ENCODE measurements at regions not wholly inside any gene's neighbourhood (a gene's known extent, or its start where the extent isn't known, plus 50 kb on each side); places are given as distances from the start of the nearest gene placed in this dataset.

DNA sequence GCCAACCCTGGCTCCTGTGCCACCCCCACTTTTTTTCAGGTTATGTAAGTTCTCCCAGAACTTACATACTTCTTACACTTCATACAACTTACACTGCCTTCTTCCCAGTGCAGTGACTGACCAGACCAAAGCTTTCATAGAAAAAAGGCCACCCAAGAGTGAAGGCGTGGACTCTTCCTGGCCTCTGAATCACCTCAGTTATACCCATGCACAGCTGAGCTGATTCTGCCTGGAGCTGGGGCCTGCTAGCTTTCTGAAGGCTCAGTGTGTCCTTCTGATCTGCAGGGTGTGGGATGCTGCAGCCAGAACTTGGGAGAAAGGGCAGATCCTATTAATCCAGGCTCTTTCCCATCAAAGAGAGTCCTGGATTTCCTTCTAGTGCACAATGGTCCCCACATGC lies 216.1 kb downstream of the TTC32 start:
- Histone ChIP-seq H3K27me3 (ENCODE audit: insufficient read depth, insufficient read length) (no peaks in the 10 kb centered on the region), H3K9ac (ENCODE audit: insufficient read length, low read depth) (no peak overlapping the region)
- no peak for DNase-seq (ENCODE audit: low read depth, low spot score)

DNA sequence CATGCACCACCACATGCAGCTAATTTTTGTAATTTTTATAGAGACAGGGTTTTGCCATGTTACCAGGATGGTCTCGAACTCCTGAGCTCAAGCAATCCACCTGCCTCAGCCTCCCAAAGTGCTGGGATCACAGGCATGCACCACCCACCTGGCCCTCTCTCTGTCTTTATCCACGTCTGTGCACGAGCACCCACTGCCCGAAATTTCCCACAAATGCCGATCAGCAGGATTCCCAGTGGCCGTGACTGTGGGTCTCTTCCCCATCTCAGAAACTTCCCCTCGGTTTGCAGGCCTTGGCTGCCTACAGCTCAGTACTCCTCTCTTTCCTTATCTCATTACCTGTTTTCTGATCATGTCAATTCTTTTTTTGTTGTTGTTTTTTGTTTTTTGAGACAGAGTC lies 217.3 kb downstream of the TTC32 start:
- no peak overlapping the region for H3K4me3 ChIP-seq (ENCODE audit: insufficient read length, low read depth)
- TF ChIP-seq SUZ12 (IDR thresholded peaks at IDR 0.05; ENCODE audit: extremely low read depth, insufficient read depth, insufficient read length) (no peak), ZNF274 (IDR thresholded peaks at IDR 0.05; ENCODE audit: low read depth, low read length) (no peak), YY1 (IDR thresholded peaks at IDR 0.05; ENCODE audit: insufficient read depth, insufficient read length) (no peak)
- H3K36me3 ChIP-seq (ENCODE audit: insufficient read depth, insufficient read length, low read length) = no peaks in the 10 kb centered on the region
- H3K27me3 ChIP-seq (ENCODE audit: insufficient read depth, insufficient read length) = no peaks in the 10 kb centered on the region
- DNase-seq (ENCODE audit: low read depth, low spot score) = no peak
- H3K9me3 ChIP-seq (ENCODE audit: insufficient read depth, low read length) = no peaks in the 10 kb centered on the region
- no peak overlapping the region for H3K9ac ChIP-seq (ENCODE audit: insufficient read length, low read depth)
- H3K4me1 ChIP-seq (ENCODE audit: insufficient read depth, insufficient read length) = no peaks in the 10 kb centered on the region

More for the DNA sequence above, 216.1 kb downstream of the TTC32 start:
- H3K9me3 ChIP-seq (ENCODE audit: insufficient read depth, low read length) = no peaks in the 10 kb centered on the region
- no peaks in the 10 kb centered on the region for H3K36me3 ChIP-seq (ENCODE audit: insufficient read depth, insufficient read length, low read length)
- H3K4me1 ChIP-seq (ENCODE audit: insufficient read depth, insufficient read length) = no peaks in the 10 kb centered on the region
- TF ChIP-seq SUZ12 (IDR thresholded peaks at IDR 0.05; ENCODE audit: extremely low read depth, insufficient read depth, insufficient read length) = no peak
- TF ChIP-seq YY1 (IDR thresholded peaks at IDR 0.05; ENCODE audit: insufficient read depth, insufficient read length) = no peak
- no peak for TF ChIP-seq ZNF274 (IDR thresholded peaks at IDR 0.05; ENCODE audit: low read depth, low read length)
- H3K4me3 ChIP-seq (ENCODE audit: insufficient read length, low read depth) = no peak overlapping the region

DNA sequence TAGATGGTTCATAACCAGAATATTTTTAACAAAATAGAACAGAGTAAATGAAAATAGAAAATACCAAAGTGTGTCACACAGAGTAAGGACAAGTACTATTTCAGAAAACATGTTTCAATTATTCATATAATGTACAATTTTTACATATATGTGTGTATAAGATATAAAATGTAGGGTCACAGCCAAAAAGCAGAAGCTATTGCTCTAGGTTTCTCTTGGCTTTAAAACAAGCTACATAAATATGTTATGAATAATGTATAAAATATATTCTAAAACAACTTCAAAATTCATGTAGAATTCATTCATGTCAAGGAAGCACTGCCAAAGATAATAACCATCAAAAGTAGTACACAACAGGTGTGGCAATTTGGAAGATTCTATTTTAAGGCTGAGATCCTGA lies 218.2 kb downstream of the TTC32 start:
- H3K36me3 ChIP-seq (ENCODE audit: insufficient read depth, insufficient read length, low read length) = no peaks in the 10 kb centered on the region
- H3K4me1 ChIP-seq (ENCODE audit: insufficient read depth, insufficient read length) = no peaks in the 10 kb centered on the region
- H3K9ac ChIP-seq (ENCODE audit: insufficient read length, low read depth) = no peak overlapping the region
- DNase-seq (ENCODE audit: low read depth, low spot score) = no peak
- TF ChIP-seq ZNF274 (IDR thresholded peaks at IDR 0.05; ENCODE audit: low read depth, low read length) (no peak), SUZ12 (IDR thresholded peaks at IDR 0.05; ENCODE audit: extremely low read depth, insufficient read depth, insufficient read length) (no peak), YY1 (IDR thresholded peaks at IDR 0.05; ENCODE audit: insufficient read depth, insufficient read length) (no peak)
- no peak overlapping the region for H3K4me3 ChIP-seq (ENCODE audit: insufficient read length, low read depth)
- no peaks in the 10 kb centered on the region for H3K9me3 ChIP-seq (ENCODE audit: insufficient read depth, low read length)
- H3K27me3 ChIP-seq (ENCODE audit: insufficient read depth, insufficient read length) = no peaks in the 10 kb centered on the region

- Histone ChIP-seq H3K4me3 (ENCODE audit: insufficient read length, low read depth) (no peak overlapping the region), H3K9ac (ENCODE audit: insufficient read length, low read depth) (no peak overlapping the region), H3K36me3 (ENCODE audit: insufficient read depth, insufficient read length, low read length) (no peaks in the 10 kb centered on the region), H3K27me3 (ENCODE audit: insufficient read depth, insufficient read length) (no peaks in the 10 kb centered on the region), H3K9me3 (ENCODE audit: insufficient read depth, low read length) (no peaks in the 10 kb centered on the region), H3K4me1 (ENCODE audit: insufficient read depth, insufficient read length) (no peaks in the 10 kb centered on the region)
- TF ChIP-seq ZNF274 (IDR thresholded peaks at IDR 0.05; ENCODE audit: low read depth, low read length) (no peak), SUZ12 (IDR thresholded peaks at IDR 0.05; ENCODE audit: extremely low read depth, insufficient read depth, insufficient read length) (no peak), YY1 (IDR thresholded peaks at IDR 0.05; ENCODE audit: insufficient read depth, insufficient read length) (no peak)
- no peak for DNase-seq (ENCODE audit: low read depth, low spot score)
Observed at GRCh38 chr2:19682493-19682892, 219.3 kb downstream of the TTC32 start.

DNA sequence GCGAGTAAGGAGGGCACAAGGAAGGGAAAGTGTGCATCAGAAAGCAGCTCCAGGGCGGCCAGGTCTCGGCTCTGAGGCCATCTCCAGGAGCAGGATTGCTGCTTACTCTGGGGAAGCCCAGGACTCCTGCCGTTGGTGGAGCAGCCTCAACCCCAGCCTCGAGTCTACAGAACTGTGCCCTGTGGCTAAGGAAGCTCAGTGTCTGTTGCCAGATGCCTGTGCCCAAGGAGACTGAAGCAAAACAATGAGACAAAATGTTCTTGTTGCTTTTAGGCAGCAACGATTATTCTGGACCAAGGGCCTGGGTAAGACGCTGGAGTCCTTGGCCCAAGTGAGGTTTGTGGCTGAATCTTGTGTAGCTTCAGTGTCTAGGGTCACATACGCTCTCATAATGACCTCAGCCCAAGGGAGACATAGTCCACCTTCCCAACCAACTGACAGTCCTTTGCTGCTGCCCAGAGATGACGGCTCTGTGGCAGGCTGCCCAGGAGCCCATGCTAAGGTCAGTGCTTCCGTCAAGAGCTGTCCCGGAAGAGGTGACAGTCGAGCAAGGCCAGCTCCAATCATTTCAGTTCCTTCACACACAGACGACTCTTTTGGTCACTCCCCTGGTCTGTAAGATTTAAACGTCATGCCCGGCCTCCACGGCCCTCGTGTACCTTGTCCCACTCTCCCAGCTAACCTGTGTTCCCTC lies 223.8 kb downstream of the TTC32 start:
- no peak for DNase-seq (ENCODE audit: low read depth, low spot score)
- H3K9me3 ChIP-seq (ENCODE audit: insufficient read depth, low read length) = no peaks in the 10 kb centered on the region
- no peaks in the 10 kb centered on the region for H3K27me3 ChIP-seq (ENCODE audit: insufficient read depth, insufficient read length)
- no peaks in the 10 kb centered on the region for H3K4me1 ChIP-seq (ENCODE audit: insufficient read depth, insufficient read length)
- no peak overlapping the region for H3K9ac ChIP-seq (ENCODE audit: insufficient read length, low read depth)
- H3K4me3 ChIP-seq (ENCODE audit: insufficient read length, low read depth) = no peak overlapping the region
- TF ChIP-seq SUZ12 (IDR thresholded peaks at IDR 0.05; ENCODE audit: extremely low read depth, insufficient read depth, insufficient read length) = no peak
- no peak for TF ChIP-seq ZNF274 (IDR thresholded peaks at IDR 0.05; ENCODE audit: low read depth, low read length)
- TF ChIP-seq YY1 (IDR thresholded peaks at IDR 0.05; ENCODE audit: insufficient read depth, insufficient read length) = no peak
- no peaks in the 10 kb centered on the region for H3K36me3 ChIP-seq (ENCODE audit: insufficient read depth, insufficient read length, low read length)

DNA sequence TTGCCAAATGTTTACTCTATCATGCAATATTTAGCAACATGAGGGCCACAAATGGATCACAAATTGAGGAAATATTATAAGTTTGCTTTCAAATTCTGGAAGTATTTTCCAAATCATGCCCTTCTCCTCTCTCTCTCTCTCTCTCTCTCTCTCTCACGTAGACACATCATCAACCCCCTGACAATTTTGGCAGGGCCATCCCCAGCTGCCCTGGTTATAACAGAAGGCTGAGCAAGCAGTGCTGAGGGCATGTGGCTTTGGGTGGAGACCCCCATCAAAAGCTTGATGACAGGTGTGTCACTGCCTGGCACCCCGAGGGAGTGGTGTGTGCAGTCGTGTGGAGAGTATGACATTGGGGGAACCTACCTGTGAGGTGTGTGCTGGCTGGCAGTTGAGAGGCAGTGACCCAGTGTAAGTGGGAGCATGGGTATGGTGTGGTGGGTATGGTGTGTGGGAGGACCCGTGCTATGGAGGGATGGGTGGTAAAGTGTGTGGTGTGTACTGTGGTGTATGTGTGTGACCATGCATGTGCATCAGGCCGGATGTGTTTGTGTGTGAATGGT lies 224.5 kb downstream of the TTC32 start:
- no peaks in the 10 kb centered on the region for H3K27me3 ChIP-seq (ENCODE audit: insufficient read depth, insufficient read length)
- H3K4me1 ChIP-seq (ENCODE audit: insufficient read depth, insufficient read length) = no peaks in the 10 kb centered on the region
- H3K4me3 ChIP-seq (ENCODE audit: insufficient read length, low read depth) = no peak overlapping the region
- H3K36me3 ChIP-seq (ENCODE audit: insufficient read depth, insufficient read length, low read length) = no peaks in the 10 kb centered on the region
- no peak for DNase-seq (ENCODE audit: low read depth, low spot score)
- H3K9me3 ChIP-seq (ENCODE audit: insufficient read depth, low read length) = no peaks in the 10 kb centered on the region
- H3K9ac ChIP-seq (ENCODE audit: insufficient read length, low read depth) = no peak overlapping the region
- TF ChIP-seq YY1 (IDR thresholded peaks at IDR 0.05; ENCODE audit: insufficient read depth, insufficient read length) (no peak), SUZ12 (IDR thresholded peaks at IDR 0.05; ENCODE audit: extremely low read depth, insufficient read depth, insufficient read length) (no peak), ZNF274 (IDR thresholded peaks at IDR 0.05; ENCODE audit: low read depth, low read length) (no peak)

DNA sequence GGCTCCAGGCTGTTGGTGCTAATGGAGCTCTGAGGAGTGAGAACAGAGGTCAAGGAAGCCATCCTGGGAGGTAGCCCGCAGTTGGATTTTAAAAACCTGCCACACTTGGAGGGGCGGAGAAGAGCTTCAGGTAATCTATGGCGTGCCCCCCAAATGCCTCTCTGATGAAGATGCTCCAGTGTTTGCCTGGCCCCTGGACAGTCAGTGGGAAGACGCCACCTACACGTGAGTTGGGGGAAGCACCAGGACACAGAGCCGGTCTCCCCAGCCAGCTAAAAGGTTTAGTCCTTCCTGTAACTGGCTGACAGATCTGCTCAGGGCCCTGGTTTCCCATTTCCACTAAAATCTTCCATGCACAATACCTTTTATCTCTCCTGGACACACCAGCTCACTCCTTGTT lies 225.0 kb downstream of the TTC32 start:
- Histone ChIP-seq H3K36me3 (ENCODE audit: insufficient read depth, insufficient read length, low read length) (no peaks in the 10 kb centered on the region), H3K4me1 (ENCODE audit: insufficient read depth, insufficient read length) (no peaks in the 10 kb centered on the region), H3K4me3 (ENCODE audit: insufficient read length, low read depth) (no peak overlapping the region), H3K9ac (ENCODE audit: insufficient read length, low read depth) (no peak overlapping the region), H3K27me3 (ENCODE audit: insufficient read depth, insufficient read length) (no peaks in the 10 kb centered on the region), H3K9me3 (ENCODE audit: insufficient read depth, low read length) (no peaks in the 10 kb centered on the region)
- no peak for TF ChIP-seq YY1 (IDR thresholded peaks at IDR 0.05; ENCODE audit: insufficient read depth, insufficient read length)
- DNase-seq (ENCODE audit: low read depth, low spot score) = no peak
